ENCODE measurements at regions not wholly inside any gene's neighbourhood (a gene's known extent, or its start where the extent isn't known, plus 50 kb on each side); places are given as distances from the start of the nearest gene placed in this dataset.
A peak's percentile ranks its signal among the peaks of the same experiment; 100 is the strongest.
"Not testable (repeated sequence)": the region's sequence is repeated elsewhere in the genome, so short reads cannot be mapped to it uniquely, and the experiment has no call there.

DNA sequence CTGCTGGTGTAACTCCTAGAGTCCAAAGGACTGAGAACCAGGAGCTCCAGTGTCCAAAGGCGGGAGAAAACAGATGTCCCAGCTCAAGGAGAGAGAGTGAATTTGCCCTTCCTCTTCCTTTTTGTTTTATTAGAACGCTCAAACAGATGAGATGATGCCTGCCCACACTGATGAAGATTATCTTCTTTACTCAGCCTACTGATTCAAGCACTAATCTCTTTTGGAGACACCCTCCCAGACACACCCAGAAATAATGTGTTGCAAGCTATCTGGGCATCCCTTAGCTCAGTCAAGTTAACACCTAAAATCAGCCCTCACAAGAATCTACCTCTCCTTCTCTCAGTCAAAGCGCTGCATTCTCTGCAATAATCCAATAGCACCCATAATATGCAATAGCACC, 78.2 kb upstream of the BCL2L14 start:
- no peak overlapping the region for H3K27ac ChIP-seq
- DNase-seq: no peak
- H3K4me3 ChIP-seq (ENCODE audit: low read depth, low read length): no peak overlapping the region
- no peaks in the 10 kb centered on the region for H3K36me3 ChIP-seq (replicated peaks)
- in situ Hi-C loops (cut with HindIII; ENCODE audit: low pct_ligation_motif_present, low sequenced_read_pairs): no loop called here
- TF ChIP-seq, protein P1, sequence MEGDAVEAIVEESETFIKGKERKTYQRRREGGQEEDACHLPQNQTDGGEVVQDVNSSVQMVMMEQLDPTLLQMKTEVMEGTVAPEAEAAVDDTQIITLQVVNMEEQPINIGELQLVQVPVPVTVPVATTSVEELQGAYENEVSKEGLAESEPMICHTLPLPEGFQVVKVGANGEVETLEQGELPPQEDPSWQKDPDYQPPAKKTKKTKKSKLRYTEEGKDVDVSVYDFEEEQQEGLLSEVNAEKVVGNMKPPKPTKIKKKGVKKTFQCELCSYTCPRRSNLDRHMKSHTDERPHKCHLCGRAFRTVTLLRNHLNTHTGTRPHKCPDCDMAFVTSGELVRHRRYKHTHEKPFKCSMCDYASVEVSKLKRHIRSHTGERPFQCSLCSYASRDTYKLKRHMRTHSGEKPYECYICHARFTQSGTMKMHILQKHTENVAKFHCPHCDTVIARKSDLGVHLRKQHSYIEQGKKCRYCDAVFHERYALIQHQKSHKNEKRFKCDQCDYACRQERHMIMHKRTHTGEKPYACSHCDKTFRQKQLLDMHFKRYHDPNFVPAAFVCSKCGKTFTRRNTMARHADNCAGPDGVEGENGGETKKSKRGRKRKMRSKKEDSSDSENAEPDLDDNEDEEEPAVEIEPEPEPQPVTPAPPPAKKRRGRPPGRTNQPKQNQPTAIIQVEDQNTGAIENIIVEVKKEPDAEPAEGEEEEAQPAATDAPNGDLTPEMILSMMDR (IDR thresholded peaks at IDR 0.05; ENCODE audit: low read depth, low read length, missing control alignments): no peak
- no peaks in the 10 kb centered on the region for H3K27me3 ChIP-seq (replicated peaks)

DNA sequence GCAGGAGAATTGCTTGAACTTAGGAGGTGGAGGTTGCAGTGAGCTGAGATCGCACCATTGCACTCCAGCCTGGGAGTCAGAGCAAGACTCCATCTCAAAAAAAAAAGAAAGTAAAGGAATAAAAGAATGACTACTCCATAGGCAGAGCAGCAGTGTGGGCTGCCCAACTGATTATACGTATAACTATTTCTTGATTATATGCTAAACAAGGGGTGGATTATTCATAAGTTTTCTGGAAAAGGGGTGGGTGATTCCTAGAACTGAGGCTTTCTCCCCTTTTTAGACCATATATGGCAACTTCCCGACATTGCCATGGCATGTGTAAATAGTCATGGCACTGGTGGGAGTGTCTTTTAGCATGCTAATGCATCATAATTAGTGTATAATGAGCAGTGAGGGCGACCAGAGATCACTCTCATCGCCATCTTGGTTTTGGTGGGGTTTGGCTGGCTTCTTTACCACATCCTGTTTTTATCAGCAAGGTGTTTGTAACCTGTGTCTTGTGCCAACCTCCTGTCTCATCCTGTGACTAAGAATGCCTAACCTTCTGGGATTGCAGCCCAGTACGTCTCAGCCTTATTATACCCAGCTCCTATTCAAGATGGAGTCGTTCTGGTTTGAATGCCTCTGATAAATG, 72.3 kb upstream of the BCL2L14 start:
- in situ Hi-C loops (cut with HindIII; ENCODE audit: low pct_ligation_motif_present, low sequenced_read_pairs); DNase-seq; H3K27ac ChIP-seq; H3K36me3 ChIP-seq (replicated peaks); H3K4me3 ChIP-seq (ENCODE audit: low read depth, low read length); H3K27me3 ChIP-seq (replicated peaks): not testable (repeated sequence)

DNA sequence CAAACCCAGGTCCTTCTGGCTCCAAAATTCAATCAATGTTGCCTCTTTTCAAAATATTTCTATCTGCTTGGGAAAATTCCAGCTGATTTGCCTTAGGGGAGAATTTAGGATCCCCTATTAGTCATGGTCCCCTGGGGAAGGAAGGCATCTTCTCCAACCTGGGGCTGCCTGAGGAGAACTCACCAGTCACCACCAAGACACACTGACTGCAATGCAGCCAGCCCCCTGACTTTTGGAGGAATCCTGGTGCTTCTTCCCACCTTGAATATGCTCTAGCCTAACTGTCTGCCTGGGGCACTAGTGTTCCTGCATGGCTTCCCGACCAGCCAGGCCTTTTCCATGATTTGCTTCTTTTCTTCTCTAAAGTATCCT, 71.8 kb upstream of the BCL2L14 start:
- TF ChIP-seq, protein P1 (IDR thresholded peaks at IDR 0.05; ENCODE audit: low read depth, low read length, missing control alignments): no peak
- Histone ChIP-seq H3K36me3 (replicated peaks) (no peaks in the 10 kb centered on the region), H3K27me3 (replicated peaks) (no peaks in the 10 kb centered on the region), H3K4me3 (ENCODE audit: low read depth, low read length) (no peak overlapping the region), H3K27ac (no peak overlapping the region)
- no peak for DNase-seq
- in situ Hi-C loops (cut with HindIII; ENCODE audit: low pct_ligation_motif_present, low sequenced_read_pairs): no loop called here

DNA sequence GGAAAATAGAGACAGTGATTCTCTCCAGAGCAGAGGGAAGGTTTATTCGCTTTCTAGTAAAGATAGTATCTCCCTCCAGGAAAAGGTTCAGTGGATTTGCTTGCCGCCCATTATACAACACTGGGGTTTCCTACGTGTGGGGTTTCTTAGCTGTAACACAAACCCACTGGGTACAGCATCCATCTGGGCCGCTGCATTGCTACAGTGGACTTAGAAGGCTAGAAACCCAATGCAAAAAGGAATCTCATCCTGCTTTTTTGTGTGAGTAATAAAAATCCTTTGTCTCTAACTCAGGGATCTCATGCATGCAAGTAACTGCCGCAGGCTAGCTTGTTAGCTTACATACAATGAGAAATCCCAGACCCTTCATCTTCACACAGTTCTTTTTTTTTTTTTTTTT, 67.1 kb upstream of the BCL2L14 start:
- in situ Hi-C loops (cut with HindIII; ENCODE audit: low pct_ligation_motif_present, low sequenced_read_pairs): no loop called here
- Histone ChIP-seq H3K27me3 (replicated peaks) (no peaks in the 10 kb centered on the region), H3K27ac (no peak overlapping the region), H3K4me3 (ENCODE audit: low read depth, low read length) (no peak overlapping the region), H3K36me3 (replicated peaks) (no peaks in the 10 kb centered on the region)
- no peak for DNase-seq
- TF ChIP-seq, protein P1 (IDR thresholded peaks at IDR 0.05; ENCODE audit: low read depth, low read length, missing control alignments): no peak

DNA sequence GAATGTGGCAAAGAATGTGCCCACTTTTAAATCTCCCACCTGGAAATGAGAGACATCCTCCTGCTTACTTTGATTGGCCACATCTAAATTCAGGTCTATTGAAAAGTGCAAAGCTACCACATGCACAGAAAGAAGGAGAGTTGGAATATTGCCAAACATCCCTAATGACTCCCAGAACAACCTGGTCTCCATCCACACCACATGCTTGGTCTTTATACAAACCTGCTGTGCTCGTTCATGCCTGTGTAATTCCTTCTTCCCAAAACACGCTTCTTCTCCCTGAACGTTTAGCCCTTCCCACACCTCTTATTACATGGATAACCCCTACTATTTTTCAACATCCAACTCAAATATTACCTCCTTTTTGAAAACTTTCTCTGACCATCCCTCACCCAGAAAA, 66.2 kb upstream of the BCL2L14 start:
- DNase-seq: no peak

DNA sequence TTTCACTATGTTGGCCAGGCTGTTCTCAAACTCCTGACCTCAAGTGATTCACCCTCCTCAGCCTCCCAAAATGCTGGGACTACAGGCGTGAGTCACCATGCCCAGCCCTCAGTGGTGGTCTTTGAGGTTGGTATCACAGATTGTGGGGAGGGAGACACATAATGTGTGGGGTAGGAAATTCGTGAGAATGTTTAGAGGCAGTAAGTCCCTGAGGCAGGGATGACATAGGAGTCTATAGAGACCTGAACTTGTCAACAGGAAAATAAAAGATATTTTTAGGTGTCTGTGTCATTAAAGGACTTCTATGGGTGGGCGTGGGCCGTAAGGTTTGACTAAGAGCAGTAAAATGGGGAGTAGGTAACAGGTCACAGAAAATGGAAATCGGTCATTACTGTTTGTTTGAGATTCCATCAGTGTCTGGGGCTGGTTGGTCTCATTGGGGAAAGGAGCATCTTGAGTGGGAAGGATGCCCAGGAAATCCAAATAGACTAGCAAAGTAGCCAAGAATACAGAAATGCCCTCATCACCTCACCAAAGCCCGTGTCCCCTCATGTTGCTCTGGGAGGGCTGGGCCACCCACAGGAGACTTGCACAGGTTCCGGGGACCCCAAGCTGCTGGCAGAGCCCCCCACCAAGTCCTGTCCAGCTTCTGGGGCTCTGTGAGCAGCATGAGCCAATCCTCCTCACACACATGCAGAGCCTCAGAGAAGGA, 63.6 kb upstream of the BCL2L14 start:
- in situ Hi-C loops (cut with HindIII; ENCODE audit: low pct_ligation_motif_present, low sequenced_read_pairs): no loop called here
- peak; percentile 82 for DNase-seq
- H3K36me3 ChIP-seq (replicated peaks): no peaks in the 10 kb centered on the region
- H3K4me3 ChIP-seq (ENCODE audit: low read depth, low read length): no peak overlapping the region
- peak overlapping the region; percentile 36 for H3K27ac ChIP-seq
- TF ChIP-seq, protein P1 (IDR thresholded peaks at IDR 0.05; ENCODE audit: low read depth, low read length, missing control alignments): no peak
- no peaks in the 10 kb centered on the region for H3K27me3 ChIP-seq (replicated peaks)

More for the DNA sequence above, 66.2 kb upstream of the BCL2L14 start:
- Histone ChIP-seq H3K27me3 (replicated peaks) (no peaks in the 10 kb centered on the region), H3K27ac (no peak overlapping the region), H3K4me3 (ENCODE audit: low read depth, low read length) (no peak overlapping the region), H3K36me3 (replicated peaks) (no peaks in the 10 kb centered on the region)
- in situ Hi-C loops (cut with HindIII; ENCODE audit: low pct_ligation_motif_present, low sequenced_read_pairs): no loop called here
- TF ChIP-seq, protein P1 (IDR thresholded peaks at IDR 0.05; ENCODE audit: low read depth, low read length, missing control alignments): no peak
